ENCODE measurements at regions not wholly inside any gene's neighbourhood (a gene's known extent, or its start where the extent isn't known, plus 50 kb on each side); places are given as distances from the start of the nearest gene placed in this dataset.
"Not testable (repeated sequence)": the region's sequence is repeated elsewhere in the genome, so short reads cannot be mapped to it uniquely, and the experiment has no call there.

- intact Hi-C loops (cut with micrococcal nuclease): no loop called here
- Mint-ChIP-seq H3K27me3 (ENCODE audit: low read depth in 2 of 2) (peaks cover 0 to 6% of the 10 kb centered on the region in 2 donors), H3K36me3 (no peaks in the 10 kb centered on the region), H3K4me3 (no peak overlapping the region), H3K27ac (no peak overlapping the region), H3K9me3 (no peaks in the 10 kb centered on the region), H3K4me1 (no peaks in the 10 kb centered on the region)
- no peak overlapping the region for H3K27ac ChIP-seq (ENCODE audit: low read length)
- no peak overlapping the region for H3K4me3 ChIP-seq (ENCODE audit: low read length)
- H3K4me1 ChIP-seq (ENCODE audit: control insufficient read depth, insufficient read depth, low read length): no peaks in the 10 kb centered on the region
- ATAC-seq (no peak), DNase-seq (no peak)
- no peak for TF ChIP-seq CTCF (IDR thresholded peaks at IDR 0.05)
- 100% methylated on average over 3 of the region's 3 CpGs for WGBS (ENCODE audit: insufficient coverage)
- H3K9me3 ChIP-seq (ENCODE audit: control insufficient read depth, insufficient read depth, low read length): no peaks in the 10 kb centered on the region
- H3K36me3 ChIP-seq (ENCODE audit: control insufficient read depth, insufficient read depth, low read length): no peaks in the 10 kb centered on the region
- no peaks in the 10 kb centered on the region for H3K27me3 ChIP-seq (ENCODE audit: control insufficient read depth, insufficient read depth, low read length)
Measured at GRCh38 chr12:114073076-114073475, 107.0 kb upstream of the RBM19 start.

- Mint-ChIP-seq H3K27ac (no peak overlapping the region), H3K27me3 (ENCODE audit: low read depth in 2 of 2) (peaks cover 2 to 6% of the 10 kb centered on the region in 2 donors), H3K4me1 (no peaks in the 10 kb centered on the region), H3K36me3 (no peaks in the 10 kb centered on the region), H3K4me3 (no peak overlapping the region), H3K9me3 (peaks cover 0 to under 1% of the 10 kb centered on the region in 2 donors)
- Histone ChIP-seq H3K4me3 (ENCODE audit: low read length) (no peak overlapping the region), H3K4me1 (ENCODE audit: control insufficient read depth, insufficient read depth, low read length) (no peaks in the 10 kb centered on the region), H3K27ac (ENCODE audit: low read length) (no peak overlapping the region), H3K9me3 (ENCODE audit: control insufficient read depth, insufficient read depth, low read length) (no peaks in the 10 kb centered on the region), H3K27me3 (ENCODE audit: control insufficient read depth, insufficient read depth, low read length) (no peaks in the 10 kb centered on the region), H3K36me3 (ENCODE audit: control insufficient read depth, insufficient read depth, low read length) (no peaks in the 10 kb centered on the region)
- intact Hi-C loops (cut with micrococcal nuclease): no loop called here
- no peak for DNase-seq
- no peak for TF ChIP-seq CTCF (IDR thresholded peaks at IDR 0.05)
- no peak for ATAC-seq
- 60% methylated on average over 1 of the region's 2 CpGs for WGBS (ENCODE audit: insufficient coverage)
Measured at GRCh38 chr12:114069507-114069906, 103.4 kb upstream of the RBM19 start.

GRCh38 chr12:114064497-114064896 is 98.4 kb upstream of the RBM19 start:
- Histone ChIP-seq H3K9me3 (ENCODE audit: control insufficient read depth, insufficient read depth, low read length) (peaks cover 6% of the 10 kb centered on the region), H3K27me3 (ENCODE audit: control insufficient read depth, insufficient read depth, low read length) (no peaks in the 10 kb centered on the region), H3K4me1 (ENCODE audit: control insufficient read depth, insufficient read depth, low read length) (no peaks in the 10 kb centered on the region), H3K36me3 (ENCODE audit: control insufficient read depth, insufficient read depth, low read length) (no peaks in the 10 kb centered on the region), H3K4me3 (ENCODE audit: low read length) (no peak overlapping the region), H3K27ac (ENCODE audit: low read length) (no peak overlapping the region)
- Mint-ChIP-seq H3K27me3 (ENCODE audit: low read depth in 2 of 2) (peaks cover 2 to 9% of the 10 kb centered on the region in 2 donors), H3K9me3 (peaks cover 0 to 2% of the 10 kb centered on the region in 2 donors), H3K27ac (no peak overlapping the region), H3K4me1 (no peaks in the 10 kb centered on the region), H3K36me3 (no peaks in the 10 kb centered on the region), H3K4me3 (no peak overlapping the region)
- WGBS (ENCODE audit: insufficient coverage): 89% methylated on average over 4 of the region's 4 CpGs
- ATAC-seq: no peak
- intact Hi-C loops (cut with micrococcal nuclease): no loop called here
- no peak for DNase-seq
- TF ChIP-seq CTCF (IDR thresholded peaks at IDR 0.05): no peak

- ATAC-seq; H3K9me3 ChIP-seq (ENCODE audit: control insufficient read depth, insufficient read depth, low read length); H3K36me3 Mint-ChIP-seq; H3K27me3 Mint-ChIP-seq (ENCODE audit: low read depth in 2 of 2); H3K4me3 ChIP-seq (ENCODE audit: low read length); H3K27ac Mint-ChIP-seq; H3K4me3 Mint-ChIP-seq; intact Hi-C loops (cut with micrococcal nuclease); H3K27me3 ChIP-seq (ENCODE audit: control insufficient read depth, insufficient read depth, low read length); H3K4me1 ChIP-seq (ENCODE audit: control insufficient read depth, insufficient read depth, low read length); H3K9me3 Mint-ChIP-seq; H3K4me1 Mint-ChIP-seq; H3K36me3 ChIP-seq (ENCODE audit: control insufficient read depth, insufficient read depth, low read length); DNase-seq; H3K27ac ChIP-seq (ENCODE audit: low read length): not testable (repeated sequence)
- WGBS (ENCODE audit: insufficient coverage): 93% methylated on average over 7 of the region's 8 CpGs
Measured at GRCh38 chr12:114064034-114064433, 97.9 kb upstream of the RBM19 start.
